Mammary epithelial cell (primary cell): ENCODE measurements at regions not wholly inside any gene's neighbourhood (a gene's known extent, or its start where the extent isn't known, plus 50 kb on each side); places are given as distances from the start of the nearest gene placed in this dataset.

Experiments used
- CTCF ChIP-seq, 2 donors: IDR thresholded peaks in 1 of 2; conservative IDR thresholded peaks in 1 of 2; 2 replicates each; pipeline ENCODE4 v1.5.1; 2011 to 2012; ENCODE audit warnings: inconsistent platforms in 2 of 2, low read length in 2 of 2, mild to moderate bottlenecking in 2 of 2, control low read depth in 1 of 2, low read depth in 1 of 2; ENCODE audit not compliant: insufficient read depth in 1 of 2; ENCODE audit errors: extremely low read depth in 1 of 2
- EZH2 ChIP-seq: IDR thresholded peaks from 2 replicates; pipeline ENCODE4 v1.6.1; 2012; ENCODE audit warnings: low read length, inconsistent platforms, borderline replicate concordance

- no peak for TF ChIP-seq CTCF (conservative IDR thresholded peaks at IDR 0.05 in 1 of 2, IDR thresholded peaks at IDR 0.05 in 1 of 2; ENCODE audit: extremely low read depth in 1 of 2, insufficient read depth in 1 of 2, low read depth in 1 of 2, low read length in 2 of 2)
- no peak for TF ChIP-seq EZH2
These were observed 101.5 kb upstream of the CPNE4 start for GRCh38 chr3:132136334-132136716.
